ENCODE measurements at regions not wholly inside any gene's neighbourhood (a gene's known extent, or its start where the extent isn't known, plus 50 kb on each side); places are given as distances from the start of the nearest gene placed in this dataset.
"Not testable (repeated sequence)": the region's sequence is repeated elsewhere in the genome, so short reads cannot be mapped to it uniquely, and the experiment has no call there.

DNA sequence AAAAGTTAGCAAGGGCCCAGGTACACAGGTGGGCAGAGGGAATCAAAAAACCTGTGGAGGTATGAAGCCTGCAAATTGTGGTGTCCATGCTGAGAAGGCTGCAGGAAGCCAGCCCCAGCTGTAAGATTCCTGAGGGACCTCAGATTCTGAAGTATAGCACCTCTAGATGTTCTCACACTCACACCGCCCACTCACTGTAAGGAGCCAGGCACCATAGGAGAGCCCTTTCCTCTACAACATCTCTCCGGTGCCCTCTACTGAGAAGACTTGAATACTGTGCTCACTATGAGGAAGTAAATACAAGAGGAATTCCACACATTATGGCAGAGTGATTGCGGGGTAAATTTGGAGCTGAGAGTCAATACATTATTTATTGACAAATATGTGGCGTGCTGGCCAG is 68.9 kb upstream of the RUBCNL start:
- H3K9me3 Mint-ChIP-seq; POLR2A ChIA-PET; H3K27me3 Mint-ChIP-seq; DNase-seq; H3K36me3 Mint-ChIP-seq (ENCODE audit: low read depth); H3K27ac Mint-ChIP-seq; H3K4me1 Mint-ChIP-seq; CTCF ChIA-PET; H3K4me3 Mint-ChIP-seq: not testable (repeated sequence)

DNA sequence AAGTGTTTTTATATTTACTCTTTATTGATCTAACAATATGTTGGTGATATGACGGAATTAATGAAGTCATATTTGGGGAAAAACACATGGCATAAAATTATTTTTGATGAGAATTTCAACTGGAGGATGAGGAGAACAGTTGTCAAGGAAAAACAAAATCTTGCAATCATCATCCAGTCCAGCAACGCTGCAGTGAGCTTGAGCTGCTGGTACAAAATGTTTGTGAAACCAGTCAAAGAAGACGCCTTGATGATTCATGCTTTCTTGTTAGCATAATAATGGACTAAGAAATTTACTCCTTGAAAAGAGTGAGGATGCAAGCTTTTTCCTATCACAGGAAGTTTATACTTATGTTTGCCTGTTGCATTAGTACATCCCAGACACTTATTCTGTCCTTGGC is 64.1 kb upstream of the RUBCNL start:
- DNase-seq; H3K27ac Mint-ChIP-seq; H3K9me3 Mint-ChIP-seq; POLR2A ChIA-PET; H3K4me1 Mint-ChIP-seq; H3K36me3 Mint-ChIP-seq (ENCODE audit: low read depth); CTCF ChIA-PET; H3K4me3 Mint-ChIP-seq: not testable (repeated sequence)
- H3K27me3 Mint-ChIP-seq, result peaks cover 18% of the 10 kb centered on the region

DNA sequence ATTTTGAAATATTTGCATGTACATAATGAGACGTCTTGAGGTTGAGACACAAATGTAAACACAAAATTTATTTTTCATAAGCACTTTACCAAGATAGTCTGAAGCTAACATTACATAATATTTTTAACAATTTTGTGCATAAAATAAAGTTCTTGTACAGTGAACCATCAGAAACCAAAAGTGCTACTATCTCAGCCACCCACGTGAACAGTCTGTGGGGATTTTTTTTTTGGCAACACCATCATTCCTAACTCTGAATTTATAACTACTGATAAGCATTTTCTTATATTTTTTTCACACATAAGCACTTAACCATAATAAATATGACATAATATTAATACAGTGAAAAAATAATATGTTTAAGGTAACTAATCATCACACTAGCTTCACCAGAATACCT is 62.9 kb upstream of the RUBCNL start:
- CTCF ChIA-PET; H3K27ac Mint-ChIP-seq; POLR2A ChIA-PET; H3K9me3 Mint-ChIP-seq; H3K4me1 Mint-ChIP-seq; DNase-seq; H3K4me3 Mint-ChIP-seq; H3K36me3 Mint-ChIP-seq (ENCODE audit: low read depth): not testable (repeated sequence)
- peaks cover 21% of the 10 kb centered on the region for H3K27me3 Mint-ChIP-seq

DNA sequence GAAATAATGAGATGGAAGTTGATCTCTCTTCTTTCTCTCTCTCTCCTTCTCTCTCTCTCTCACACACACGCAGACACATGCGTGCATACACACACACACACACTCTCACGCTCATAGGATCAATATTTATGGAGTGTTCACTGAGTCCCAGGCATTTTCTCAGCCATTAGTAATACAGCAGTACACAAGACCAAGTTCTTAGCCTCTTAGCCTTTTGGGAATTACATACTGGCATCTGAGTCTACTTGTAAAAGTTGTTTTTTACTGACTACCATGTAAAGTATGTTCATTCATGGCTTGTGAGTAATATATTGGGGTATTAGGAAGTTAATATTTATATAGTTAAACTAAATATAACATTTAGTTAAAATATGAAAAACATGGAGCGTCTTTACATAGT is 61.1 kb upstream of the RUBCNL start:
- H3K4me3 Mint-ChIP-seq; DNase-seq; POLR2A ChIA-PET; H3K36me3 Mint-ChIP-seq (ENCODE audit: low read depth); H3K9me3 Mint-ChIP-seq; H3K27ac Mint-ChIP-seq; CTCF ChIA-PET; H3K4me1 Mint-ChIP-seq: not testable (repeated sequence)
- peaks cover 24% of the 10 kb centered on the region for H3K27me3 Mint-ChIP-seq

DNA sequence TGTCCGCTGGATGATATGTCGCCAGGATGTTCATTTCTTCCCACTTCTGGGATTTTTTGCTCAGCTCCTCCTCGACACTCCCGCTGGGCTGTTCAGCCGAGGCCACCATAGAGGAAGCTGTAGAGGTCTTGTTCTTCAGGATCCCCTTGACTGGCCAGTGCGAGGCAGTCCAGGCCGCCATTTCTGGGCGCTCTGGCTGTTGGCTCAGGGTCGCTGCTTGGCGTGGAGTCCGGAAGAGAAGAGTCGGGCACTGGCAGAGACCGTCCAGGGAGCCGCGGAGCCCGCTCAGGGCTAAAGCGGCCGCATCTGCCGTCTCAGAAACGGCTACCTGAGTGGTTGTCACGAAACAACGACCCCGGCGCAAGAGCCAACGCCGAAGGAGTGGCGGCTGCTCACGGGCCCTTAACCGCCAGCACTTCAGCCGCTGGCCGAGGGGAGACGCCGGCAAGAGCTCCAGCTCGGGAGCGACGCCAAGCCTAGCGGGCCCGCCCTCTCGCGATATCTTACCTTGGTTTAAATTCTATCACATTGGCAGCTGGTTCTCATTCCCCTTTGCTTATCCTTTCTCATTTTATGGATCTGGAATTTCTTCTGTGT is 50.9 kb upstream of the RUBCNL start:
- POLR2A ChIA-PET; H3K36me3 Mint-ChIP-seq (ENCODE audit: low read depth); H3K9me3 Mint-ChIP-seq; H3K4me1 Mint-ChIP-seq; DNase-seq; H3K4me3 Mint-ChIP-seq; H3K27ac Mint-ChIP-seq; CTCF ChIA-PET: not testable (repeated sequence)
- H3K27me3 Mint-ChIP-seq, result peaks cover 13% of the 10 kb centered on the region

Data from activated CD4-positive, alpha-beta memory T cell treated with anti-CD3 and anti-CD28 coated beads, Interleukin-2, amount 10 ng/mL, durations not matched to agents 7 days and 5 days (primary cell).